ENCODE measurements at regions not wholly inside any gene's neighbourhood (a gene's known extent, or its start where the extent isn't known, plus 50 kb on each side); places are given as distances from the start of the nearest gene placed in this dataset.
"Not testable (repeated sequence)": the region's sequence is repeated elsewhere in the genome, so short reads cannot be mapped to it uniquely, and the experiment has no call there.

- DNase-seq (ENCODE audit: low spot score): peak; percentile 12
These were observed 53.6 kb upstream of the PLGLB1 start for GRCh38 chr2:87075054-87075790.

DNA sequence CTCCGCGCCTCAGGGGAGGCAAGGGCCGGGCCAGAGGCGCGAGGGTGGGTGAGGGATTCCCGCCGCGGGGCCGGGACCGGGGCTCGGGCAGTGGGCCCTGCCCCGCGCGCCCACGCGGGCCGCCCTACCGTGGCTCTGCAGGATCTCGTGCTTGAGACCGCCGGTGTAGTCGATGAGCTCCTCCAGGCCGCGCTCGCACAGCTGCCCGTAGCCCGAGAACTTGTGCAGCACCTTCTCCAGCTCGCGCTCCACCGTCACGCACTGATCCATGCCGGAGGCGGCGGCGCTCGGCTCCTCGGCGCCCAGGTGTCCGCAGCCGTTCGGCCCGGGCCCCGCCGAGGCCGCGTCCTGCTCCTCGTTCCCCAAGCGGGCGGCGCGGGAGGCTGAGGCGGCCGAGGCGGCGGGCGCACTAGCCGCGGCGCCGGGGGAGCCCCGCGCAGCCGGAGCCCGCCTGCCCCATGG is 54.2 kb upstream of the PLGLB1 start:
- peak; percentile 61 for DNase-seq (ENCODE audit: low spot score)

- peak; percentile 92 for DNase-seq (ENCODE audit: low spot score)
These were observed 54.8 kb upstream of the PLGLB1 start for GRCh38 chr2:87076253-87077123.

DNA sequence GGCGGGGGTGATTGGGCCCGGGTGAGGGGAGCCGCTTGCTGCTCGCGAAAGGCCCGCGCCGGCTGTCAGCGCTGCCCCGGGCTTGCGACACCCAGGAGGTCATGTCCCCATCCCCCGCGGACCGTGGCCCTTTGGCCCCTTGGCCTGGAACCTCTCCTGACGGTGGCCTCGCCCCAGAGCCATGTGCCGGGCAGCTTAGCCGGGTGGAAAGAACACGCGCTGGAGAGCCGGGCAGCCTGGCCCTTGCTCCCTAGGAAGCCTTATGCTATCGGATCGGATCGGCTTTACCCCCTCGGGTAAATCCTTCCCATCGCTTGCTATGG is 55.4 kb upstream of the PLGLB1 start:
- not testable (repeated sequence) for DNase-seq (ENCODE audit: low spot score)

GRCh38 chr2:87081727-87082126 is 60.1 kb upstream of the PLGLB1 start:
- DNase-seq (ENCODE audit: low spot score): not testable (repeated sequence)

DNA sequence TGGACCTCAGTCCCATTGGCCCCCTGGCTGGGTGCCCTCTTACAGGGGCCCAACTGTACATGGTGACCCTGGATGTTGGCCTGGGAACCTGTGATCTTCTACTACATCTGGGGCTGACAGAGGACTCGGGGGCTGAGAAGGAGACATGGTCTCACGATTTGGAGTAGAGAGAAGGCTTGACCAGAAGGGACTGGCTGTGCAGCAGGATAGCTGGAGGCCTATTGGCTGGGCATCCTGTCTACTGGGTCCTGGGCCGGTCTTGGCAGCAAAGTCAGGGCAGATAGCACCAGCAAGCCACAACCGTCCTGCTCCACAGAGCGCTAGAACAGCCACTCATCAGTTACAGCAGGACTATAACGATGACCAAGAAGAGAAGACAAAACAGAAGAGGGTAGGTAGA is 66.4 kb upstream of the PLGLB1 start:
- not testable (repeated sequence) for DNase-seq (ENCODE audit: low spot score)

GRCh38 chr2:87089401-87089800 is 67.8 kb upstream of the PLGLB1 start:
- DNase-seq (ENCODE audit: low spot score): not testable (repeated sequence)

DNA sequence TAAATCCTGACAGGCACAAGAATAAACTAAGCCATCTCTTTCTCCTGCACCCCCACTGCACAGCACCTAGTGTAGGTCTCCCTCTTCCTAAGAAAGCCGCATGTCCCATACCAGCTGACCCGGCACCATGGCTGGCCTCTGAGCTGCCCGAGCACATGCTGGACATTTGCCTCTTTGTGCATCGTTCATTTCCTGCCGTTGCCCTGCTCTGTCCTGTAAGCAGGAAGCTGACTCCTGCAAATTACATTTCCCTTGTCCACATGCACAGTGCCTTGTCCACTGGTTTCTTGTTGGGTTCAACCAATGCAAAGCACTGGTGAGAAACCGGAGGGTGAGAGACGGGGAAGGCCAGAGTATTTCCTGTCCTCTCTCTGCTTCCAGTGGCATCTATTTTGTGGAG is 71.6 kb upstream of the PLGLB1 start:
- not testable (repeated sequence) for DNase-seq (ENCODE audit: low spot score)

- not testable (repeated sequence) for DNase-seq (ENCODE audit: low spot score)
These were observed 72.4 kb upstream of the PLGLB1 start for GRCh38 chr2:87093937-87094529.

GRCh38 chr2:87095804-87096203 is 74.2 kb upstream of the PLGLB1 start:
- not testable (repeated sequence) for DNase-seq (ENCODE audit: low spot score)

GRCh38 chr2:87128761-87129553 is 107.3 kb upstream of the PLGLB1 start:
- DNase-seq (ENCODE audit: low spot score): not testable (repeated sequence)

DNA sequence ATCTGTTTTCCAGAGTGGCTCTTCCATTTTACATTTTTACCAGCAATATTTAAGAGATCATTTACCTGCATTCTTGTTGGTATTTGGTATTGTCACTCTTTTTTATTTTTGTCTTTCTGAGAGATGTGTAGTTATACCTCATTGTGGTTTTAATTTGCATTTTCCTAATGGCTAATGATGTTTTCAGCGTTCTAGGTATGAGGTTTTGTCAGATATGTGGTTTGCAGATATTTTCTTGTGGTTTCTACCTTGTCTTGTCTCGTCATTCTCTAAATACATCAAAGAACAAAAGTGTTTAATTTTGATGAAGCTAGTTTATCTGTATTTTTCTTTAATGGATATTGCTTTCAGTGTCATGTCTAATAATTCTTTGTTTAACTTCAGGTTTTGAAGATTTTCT is 110.9 kb upstream of the PLGLB1 start:
- not testable (repeated sequence) for DNase-seq (ENCODE audit: low spot score)

DNA sequence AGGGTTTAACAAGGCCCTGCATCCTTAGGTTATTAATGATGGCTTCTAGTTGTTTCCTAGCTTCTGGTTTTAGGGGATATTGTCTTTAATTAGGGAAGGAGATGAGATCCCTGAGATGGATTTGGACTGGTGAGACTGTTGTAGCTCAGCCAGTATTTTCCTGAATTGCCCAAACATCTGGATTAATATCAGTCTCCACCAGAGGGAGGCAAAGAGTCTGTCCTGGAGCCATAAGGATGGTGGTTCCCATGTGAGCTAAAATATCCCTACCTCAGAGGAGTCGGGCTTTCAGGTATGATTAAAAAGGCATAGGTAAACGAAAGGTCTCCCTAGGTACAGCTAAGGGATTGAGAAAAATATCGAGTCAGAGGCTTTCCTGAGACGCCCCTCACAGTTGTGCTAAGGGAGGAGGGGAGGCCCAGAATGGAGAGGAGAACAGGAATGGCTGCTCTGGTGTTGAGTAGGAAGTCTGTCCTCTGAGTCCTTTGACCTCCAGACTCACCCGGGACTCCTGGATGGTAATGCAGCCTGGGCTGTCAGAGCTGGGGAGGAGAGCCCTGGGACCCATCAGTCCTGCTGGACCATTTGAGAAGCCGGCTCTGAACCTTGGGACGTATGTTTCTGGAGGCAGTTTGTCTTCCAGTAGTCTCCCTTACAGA is 130.3 kb upstream of the PLGLB1 start:
- not testable (repeated sequence) for DNase-seq (ENCODE audit: low spot score)

DNA sequence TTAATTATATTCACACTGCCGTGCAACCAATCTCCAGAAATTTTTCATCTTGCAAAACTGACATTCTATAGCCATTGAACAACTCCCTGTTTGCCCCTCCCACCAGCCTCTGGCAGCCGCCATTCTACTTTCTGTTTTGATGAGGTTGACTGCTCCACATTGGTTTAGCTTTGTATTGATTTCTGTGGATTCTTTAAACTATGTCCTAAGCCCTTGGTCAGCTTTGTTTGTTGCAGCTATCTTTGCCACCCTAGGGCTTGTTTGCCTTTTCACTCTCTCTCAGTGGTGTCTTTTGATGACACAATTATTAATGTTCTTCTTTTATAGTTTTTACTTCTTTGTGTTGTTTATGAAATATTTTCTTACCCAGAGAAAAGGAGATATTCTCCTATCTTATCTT is 152.8 kb upstream of the PLGLB1 start:
- not testable (repeated sequence) for DNase-seq (ENCODE audit: low spot score)

GRCh38 chr2:87183373-87183772 is 161.7 kb upstream of the PLGLB1 start:
- not testable (repeated sequence) for DNase-seq (ENCODE audit: low spot score)

GRCh38 chr2:87184260-87184659 is 162.6 kb upstream of the PLGLB1 start:
- not testable (repeated sequence) for DNase-seq (ENCODE audit: low spot score)

DNA sequence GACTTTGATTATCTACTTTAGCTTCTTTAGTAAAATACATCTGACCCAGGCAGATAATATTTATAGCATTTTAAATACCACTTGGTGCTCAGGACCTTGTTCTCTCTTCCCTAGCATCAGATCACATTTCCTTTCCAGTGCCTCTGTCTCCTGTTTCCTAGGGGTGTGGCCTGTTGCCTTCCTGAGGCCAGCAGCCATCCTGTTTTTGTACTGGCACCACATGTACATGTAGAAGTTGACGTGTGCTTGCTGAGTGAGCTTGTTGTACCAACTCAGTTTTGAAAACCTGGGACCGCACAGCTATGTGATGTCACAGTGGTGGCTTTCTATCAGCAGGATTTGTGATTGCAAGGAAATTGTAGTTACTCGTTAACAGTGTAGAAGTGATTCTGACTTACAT is 167.6 kb upstream of the PLGLB1 start:
- not testable (repeated sequence) for DNase-seq (ENCODE audit: low spot score)

GRCh38 chr2:87193336-87193735 is 171.7 kb upstream of the PLGLB1 start:
- DNase-seq (ENCODE audit: low spot score): not testable (repeated sequence)

- DNase-seq (ENCODE audit: low spot score): not testable (repeated sequence)
These were observed 172.8 kb upstream of the PLGLB1 start for GRCh38 chr2:87194254-87194999.

DNA sequence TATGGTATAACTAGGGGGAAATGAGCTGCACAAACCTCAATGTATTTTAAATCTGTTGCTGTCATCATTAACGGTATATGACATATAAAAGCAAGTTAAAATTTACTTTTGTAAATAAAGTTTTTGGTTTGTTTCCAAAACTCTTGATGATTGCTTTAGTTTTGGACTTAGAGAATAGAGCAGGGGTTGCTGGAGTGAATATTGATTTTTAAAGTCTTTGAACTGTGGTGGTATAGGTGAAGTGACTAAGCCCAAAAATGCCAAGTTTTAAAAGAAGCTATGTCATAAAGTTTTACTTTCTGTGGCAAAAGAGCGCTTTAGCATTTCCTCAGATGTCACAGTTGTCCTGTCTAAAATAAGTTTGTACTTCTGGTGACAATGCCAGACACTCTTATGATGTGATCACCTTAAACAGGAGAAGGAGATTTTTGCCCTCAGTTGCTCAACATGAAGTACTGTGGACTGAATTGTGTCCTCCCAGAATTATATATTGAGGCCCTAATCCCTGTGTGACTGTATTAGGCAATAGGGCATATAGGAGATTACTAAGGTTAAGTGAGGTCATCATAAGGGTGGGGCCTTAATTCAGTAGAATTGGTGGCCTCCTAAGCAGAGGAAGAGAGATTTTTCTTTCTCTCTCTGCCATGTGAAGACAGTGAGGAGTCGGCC is 175.2 kb upstream of the PLGLB1 start:
- DNase-seq (ENCODE audit: low spot score): not testable (repeated sequence)
